NB4 (cell line): ENCODE measurements at regions not wholly inside any gene's neighbourhood (a gene's known extent, or its start where the extent isn't known, plus 50 kb on each side); places are given as distances from the start of the nearest gene placed in this dataset.

Source experiments
- POLR2A ChIP-seq: IDR thresholded peaks from 2 replicates; pipeline ENCODE4 v1.6.1; 2011; ENCODE audit warnings: mild to moderate bottlenecking; ENCODE audit not compliant: insufficient read length; ENCODE audit errors: extremely low read depth
- TF ChIP-seq, protein P1 (sequence below): IDR thresholded peaks from one replicate; pipeline ENCODE4 v1.5.1; 2012; ENCODE audit warnings: low read depth, low read length
- TF ChIP-seq, protein P2 (sequence below): IDR thresholded peaks from 2 replicates; pipeline ENCODE4 v1.6.1; 2011; ENCODE audit warnings: low read depth, low read length

GRCh38 chr6:168913866-168914469 is 339.7 kb downstream of the THBS2 start:
- TF ChIP-seq, protein P1, sequence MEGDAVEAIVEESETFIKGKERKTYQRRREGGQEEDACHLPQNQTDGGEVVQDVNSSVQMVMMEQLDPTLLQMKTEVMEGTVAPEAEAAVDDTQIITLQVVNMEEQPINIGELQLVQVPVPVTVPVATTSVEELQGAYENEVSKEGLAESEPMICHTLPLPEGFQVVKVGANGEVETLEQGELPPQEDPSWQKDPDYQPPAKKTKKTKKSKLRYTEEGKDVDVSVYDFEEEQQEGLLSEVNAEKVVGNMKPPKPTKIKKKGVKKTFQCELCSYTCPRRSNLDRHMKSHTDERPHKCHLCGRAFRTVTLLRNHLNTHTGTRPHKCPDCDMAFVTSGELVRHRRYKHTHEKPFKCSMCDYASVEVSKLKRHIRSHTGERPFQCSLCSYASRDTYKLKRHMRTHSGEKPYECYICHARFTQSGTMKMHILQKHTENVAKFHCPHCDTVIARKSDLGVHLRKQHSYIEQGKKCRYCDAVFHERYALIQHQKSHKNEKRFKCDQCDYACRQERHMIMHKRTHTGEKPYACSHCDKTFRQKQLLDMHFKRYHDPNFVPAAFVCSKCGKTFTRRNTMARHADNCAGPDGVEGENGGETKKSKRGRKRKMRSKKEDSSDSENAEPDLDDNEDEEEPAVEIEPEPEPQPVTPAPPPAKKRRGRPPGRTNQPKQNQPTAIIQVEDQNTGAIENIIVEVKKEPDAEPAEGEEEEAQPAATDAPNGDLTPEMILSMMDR = no peak
- TF ChIP-seq POLR2A = no peak
- TF ChIP-seq, protein P2, sequence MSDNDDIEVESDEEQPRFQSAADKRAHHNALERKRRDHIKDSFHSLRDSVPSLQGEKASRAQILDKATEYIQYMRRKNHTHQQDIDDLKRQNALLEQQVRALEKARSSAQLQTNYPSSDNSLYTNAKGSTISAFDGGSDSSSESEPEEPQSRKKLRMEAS = no peak
